ENCODE measurements at regions not wholly inside any gene's neighbourhood (a gene's known extent, or its start where the extent isn't known, plus 50 kb on each side); places are given as distances from the start of the nearest gene placed in this dataset.

DNA sequence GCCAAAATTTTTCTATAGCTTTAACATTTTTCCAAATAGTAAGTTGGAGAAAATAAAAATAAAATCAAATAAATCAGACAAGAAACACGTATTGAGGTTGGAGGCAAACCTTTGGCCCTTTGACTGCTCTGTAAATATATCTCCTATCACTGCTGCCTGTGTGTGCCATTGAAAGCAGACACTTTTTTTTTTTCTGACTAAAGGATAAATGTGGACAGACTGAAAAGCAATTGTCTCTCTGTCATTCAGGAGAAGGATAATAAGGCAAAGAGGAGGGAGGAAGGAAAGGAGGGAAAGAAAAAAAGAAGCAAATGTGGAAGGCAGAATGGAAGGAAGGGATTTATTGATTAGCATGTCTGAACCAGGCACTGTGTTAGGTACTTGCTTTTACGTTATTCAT, 85.2 kb upstream of the SULF2 start:
- no peak for DNase-seq (ENCODE audit: extremely low spot score)
- ChIA-PET CTCF (no interaction called here), POLR2A (no interaction called here)
- TF ChIP-seq NFRKB (IDR thresholded peaks at IDR 0.05) (no peak), HDGF (IDR thresholded peaks at IDR 0.05; ENCODE audit: borderline replicate concordance) (no peak), LEF1 (IDR thresholded peaks at IDR 0.05; ENCODE audit: borderline replicate concordance) (no peak), PKNOX1 (IDR thresholded peaks at IDR 0.05) (no peak), BHLHE40 (IDR thresholded peaks at IDR 0.05; ENCODE audit: borderline replicate concordance) (no peak), CTBP1 (IDR thresholded peaks at IDR 0.05; ENCODE audit: borderline replicate concordance) (no peak), FOXM1 (IDR thresholded peaks at IDR 0.05; ENCODE audit: borderline replicate concordance) (no peak), FOXA1 (IDR thresholded peaks at IDR 0.05) (no peak), ELF4 (IDR thresholded peaks at IDR 0.05) (no peak), SP1 (IDR thresholded peaks at IDR 0.05) (no peak), ARNT (IDR thresholded peaks at IDR 0.05) (no peak)

GRCh38 chr20:47868744-47869143, 83.5 kb upstream of the SULF2 start:
- DNase-seq (ENCODE audit: extremely low spot score): no peak
- CTCF ChIA-PET: no interaction called here
- POLR2A ChIA-PET: no interaction called here
- no peak for TF ChIP-seq HDGF (IDR thresholded peaks at IDR 0.05; ENCODE audit: borderline replicate concordance)
- TF ChIP-seq FOXK2 (IDR thresholded peaks at IDR 0.05): no peak
- TF ChIP-seq ZNF384 (IDR thresholded peaks at IDR 0.05): no peak
- TF ChIP-seq FOXA1 (IDR thresholded peaks at IDR 0.05): no peak
- TF ChIP-seq ELF4 (IDR thresholded peaks at IDR 0.05): no peak
- TF ChIP-seq FOXM1 (IDR thresholded peaks at IDR 0.05; ENCODE audit: borderline replicate concordance): no peak
- TF ChIP-seq SP1 (IDR thresholded peaks at IDR 0.05): no peak
- no peak for TF ChIP-seq LEF1 (IDR thresholded peaks at IDR 0.05; ENCODE audit: borderline replicate concordance)
- TF ChIP-seq CTBP1 (IDR thresholded peaks at IDR 0.05; ENCODE audit: borderline replicate concordance): no peak
- TF ChIP-seq TARDBP (IDR thresholded peaks at IDR 0.05): no peak
- TF ChIP-seq NFRKB (IDR thresholded peaks at IDR 0.05): no peak
- no peak for TF ChIP-seq L3MBTL2 (conservative IDR thresholded peaks at IDR 0.05)
- TF ChIP-seq SUZ12 (IDR thresholded peaks at IDR 0.05): no peak
- TF ChIP-seq BHLHE40 (IDR thresholded peaks at IDR 0.05; ENCODE audit: borderline replicate concordance): no peak
- no peak for TF ChIP-seq PKNOX1 (IDR thresholded peaks at IDR 0.05)
- no peak for TF ChIP-seq ARNT (IDR thresholded peaks at IDR 0.05)

- POLR2A ChIA-PET: no interaction called here
Measured at GRCh38 chr20:47868236-47868635, 83.0 kb upstream of the SULF2 start.

DNA sequence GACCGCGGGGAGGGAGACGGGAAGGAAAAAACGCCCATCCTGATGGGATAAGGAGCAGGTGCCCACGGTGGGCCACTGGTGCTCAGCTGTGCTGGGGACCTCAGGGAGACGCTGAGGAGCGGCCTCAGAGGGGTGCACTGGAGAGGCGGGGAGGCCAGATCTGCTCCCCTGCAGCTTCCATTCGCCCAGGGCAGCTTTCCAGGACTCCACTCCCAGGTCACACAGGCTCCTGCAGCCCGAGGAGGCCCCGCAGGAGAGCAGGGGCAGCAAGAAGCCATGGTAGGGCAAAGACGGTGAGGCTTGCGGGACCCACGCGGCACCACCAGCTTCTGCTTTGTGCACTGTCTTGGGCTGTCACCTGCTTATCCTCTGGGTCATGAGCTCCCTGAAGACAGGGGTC, 82.5 kb upstream of the SULF2 start:
- TF ChIP-seq CTBP1 (IDR thresholded peaks at IDR 0.05; ENCODE audit: borderline replicate concordance) (no peak), FOXA1 (IDR thresholded peaks at IDR 0.05) (no peak), FOXK2 (IDR thresholded peaks at IDR 0.05) (no peak), ELF4 (IDR thresholded peaks at IDR 0.05) (no peak)
- POLR2A ChIA-PET: no interaction called here
- DNase-seq (ENCODE audit: extremely low spot score): no peak
- CTCF ChIA-PET: no interaction called here

More at GRCh38 chr20:47868236-47868635, 83.0 kb upstream of the SULF2 start:
- CTCF ChIA-PET: no interaction called here
- TF ChIP-seq ZNF384 (IDR thresholded peaks at IDR 0.05) (no peak), BHLHE40 (IDR thresholded peaks at IDR 0.05; ENCODE audit: borderline replicate concordance) (no peak), FOXA1 (IDR thresholded peaks at IDR 0.05) (no peak), SP1 (IDR thresholded peaks at IDR 0.05) (no peak), FOXK2 (IDR thresholded peaks at IDR 0.05) (no peak), TARDBP (IDR thresholded peaks at IDR 0.05) (no peak), SUZ12 (IDR thresholded peaks at IDR 0.05) (no peak), FOXM1 (IDR thresholded peaks at IDR 0.05; ENCODE audit: borderline replicate concordance) (no peak), L3MBTL2 (conservative IDR thresholded peaks at IDR 0.05) (no peak), ARNT (IDR thresholded peaks at IDR 0.05) (no peak), ELF4 (IDR thresholded peaks at IDR 0.05) (no peak), CTBP1 (IDR thresholded peaks at IDR 0.05; ENCODE audit: borderline replicate concordance) (no peak), NFRKB (IDR thresholded peaks at IDR 0.05) (no peak), PKNOX1 (IDR thresholded peaks at IDR 0.05) (no peak), HDGF (IDR thresholded peaks at IDR 0.05; ENCODE audit: borderline replicate concordance) (no peak), LEF1 (IDR thresholded peaks at IDR 0.05; ENCODE audit: borderline replicate concordance) (no peak)
- no peak for DNase-seq (ENCODE audit: extremely low spot score)

DNA sequence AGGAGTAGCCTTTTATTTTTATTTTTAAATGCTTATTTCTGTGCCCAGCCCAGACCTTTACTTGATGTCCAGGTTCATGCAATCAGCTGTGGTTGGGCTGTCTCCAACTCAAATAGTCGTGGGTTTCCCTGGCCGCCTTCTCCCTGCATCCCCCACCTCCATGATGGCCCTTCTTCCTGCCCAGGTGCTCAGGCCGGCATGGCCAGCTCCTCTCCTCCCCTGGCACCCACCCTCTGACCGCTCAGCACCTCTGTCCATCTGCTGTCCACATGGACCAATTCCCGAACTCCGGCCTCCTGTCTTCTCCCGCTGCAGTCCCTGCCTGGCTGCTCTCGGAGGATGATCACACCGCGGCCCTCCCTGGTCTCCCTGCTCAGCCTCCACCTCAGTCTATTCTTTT, 81.2 kb upstream of the SULF2 start:
- CTCF ChIA-PET: no interaction called here
- TF ChIP-seq ARNT (IDR thresholded peaks at IDR 0.05): no peak
- no peak for TF ChIP-seq LEF1 (IDR thresholded peaks at IDR 0.05; ENCODE audit: borderline replicate concordance)
- DNase-seq (ENCODE audit: extremely low spot score): no peak
- POLR2A ChIA-PET: no interaction called here

DNA sequence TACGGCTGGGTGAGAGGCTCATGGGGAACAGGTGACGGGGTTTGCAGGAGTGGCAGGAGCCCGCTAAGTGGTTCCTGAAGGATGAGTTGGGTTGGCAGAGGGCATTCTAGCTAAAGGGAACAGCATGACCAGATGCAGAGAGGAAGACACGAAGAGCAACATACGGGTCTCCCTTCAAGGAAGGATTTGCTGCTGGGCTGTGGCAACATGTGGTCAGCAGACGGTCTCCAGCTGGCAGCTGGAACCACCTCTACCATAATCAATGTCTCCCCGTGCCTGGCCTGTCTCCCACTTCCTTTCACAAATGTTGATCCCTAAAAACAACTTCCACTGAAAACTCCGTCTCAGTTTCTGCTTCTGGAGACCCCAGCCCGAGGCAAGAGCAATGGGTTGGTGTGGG, 80.6 kb upstream of the SULF2 start:
- TF ChIP-seq CTBP1 (IDR thresholded peaks at IDR 0.05; ENCODE audit: borderline replicate concordance) (no peak), ELF4 (IDR thresholded peaks at IDR 0.05) (no peak), ARNT (IDR thresholded peaks at IDR 0.05) (no peak), FOXM1 (IDR thresholded peaks at IDR 0.05; ENCODE audit: borderline replicate concordance) (no peak), SP1 (IDR thresholded peaks at IDR 0.05) (no peak), BHLHE40 (IDR thresholded peaks at IDR 0.05; ENCODE audit: borderline replicate concordance) (no peak), FOXA1 (IDR thresholded peaks at IDR 0.05) (no peak), HDGF (IDR thresholded peaks at IDR 0.05; ENCODE audit: borderline replicate concordance) (no peak), ZNF384 (IDR thresholded peaks at IDR 0.05) (no peak), TARDBP (IDR thresholded peaks at IDR 0.05) (no peak), L3MBTL2 (conservative IDR thresholded peaks at IDR 0.05) (no peak)
- no peak for DNase-seq (ENCODE audit: extremely low spot score)
- ChIA-PET POLR2A (no interaction called here), CTCF (no interaction called here)

- ChIA-PET POLR2A (no interaction called here), CTCF (no interaction called here)
- TF ChIP-seq HDGF (IDR thresholded peaks at IDR 0.05; ENCODE audit: borderline replicate concordance) (no peak), LEF1 (IDR thresholded peaks at IDR 0.05; ENCODE audit: borderline replicate concordance) (no peak), FOXM1 (IDR thresholded peaks at IDR 0.05; ENCODE audit: borderline replicate concordance) (no peak), ARNT (IDR thresholded peaks at IDR 0.05) (no peak), FOXA1 (IDR thresholded peaks at IDR 0.05) (no peak), ELF4 (IDR thresholded peaks at IDR 0.05) (no peak), NFRKB (IDR thresholded peaks at IDR 0.05) (no peak), PKNOX1 (IDR thresholded peaks at IDR 0.05) (no peak), ZNF384 (IDR thresholded peaks at IDR 0.05) (no peak), BHLHE40 (IDR thresholded peaks at IDR 0.05; ENCODE audit: borderline replicate concordance) (no peak), FOXK2 (IDR thresholded peaks at IDR 0.05) (no peak), L3MBTL2 (conservative IDR thresholded peaks at IDR 0.05) (no peak), CTBP1 (IDR thresholded peaks at IDR 0.05; ENCODE audit: borderline replicate concordance) (no peak), SP1 (IDR thresholded peaks at IDR 0.05) (no peak), TARDBP (IDR thresholded peaks at IDR 0.05) (no peak), SUZ12 (IDR thresholded peaks at IDR 0.05) (no peak)
- DNase-seq (ENCODE audit: extremely low spot score): no peak
Measured at GRCh38 chr20:47865451-47865850, 80.2 kb upstream of the SULF2 start.

Measured in HEK293T (cell line).